ENCODE measurements at regions not wholly inside any gene's neighbourhood (a gene's known extent, or its start where the extent isn't known, plus 50 kb on each side); places are given as distances from the start of the nearest gene placed in this dataset.

DNA sequence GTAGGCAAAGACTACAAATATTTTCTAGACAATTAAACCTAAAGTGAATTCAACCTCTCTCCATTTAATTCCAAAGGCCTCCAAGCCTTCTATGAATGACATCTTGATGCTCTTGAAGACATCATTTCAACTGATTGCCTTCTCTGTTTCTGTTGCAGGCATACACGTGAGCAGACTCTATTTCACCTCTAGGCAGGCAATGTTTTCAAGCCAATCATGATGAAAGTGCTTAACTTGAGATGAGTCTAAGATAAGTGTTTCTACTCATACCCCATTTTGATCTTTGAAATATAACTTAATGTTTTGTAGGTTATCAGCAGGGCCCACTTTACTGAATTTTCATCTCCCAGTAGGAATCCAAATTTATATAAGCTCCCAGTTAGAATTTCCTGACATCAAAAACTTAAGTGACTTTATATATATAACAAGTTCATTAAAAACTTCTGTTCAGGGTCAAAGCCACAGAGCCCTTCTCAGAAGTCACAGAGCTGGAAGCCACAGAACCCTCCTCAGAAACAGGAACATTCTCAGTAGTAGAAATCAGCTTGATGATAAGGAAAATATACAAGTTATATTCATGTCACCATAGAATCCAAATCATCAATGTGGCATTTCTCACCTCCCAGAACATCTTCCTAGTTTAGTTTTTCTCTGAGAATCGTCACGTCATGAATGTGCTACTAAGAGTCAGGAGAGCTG is 108.5 kb downstream of the PHLDA1 start:
- no peaks in the 10 kb centered on the region for H3K36me3 ChIP-seq (ENCODE audit: control insufficient read depth in 2 of 3, insufficient read depth in 3 of 3, low read length in 3 of 3)
- intact Hi-C loops (cut with micrococcal nuclease), result loop anchor here in 1 of 2 donors (10.0 kb wide), 1 partner anchor 52 kb away; no protein-coding TSS in a partner anchor
- H3K4me1 Mint-ChIP-seq, result peaks cover 0 to 21% (median 0%) of the 10 kb centered on the region in 7 donors
- peak overlapping the region in 1 of 9 donors; percentile 69 for H3K27ac Mint-ChIP-seq
- no peaks in the 10 kb centered on the region for H3K4me1 ChIP-seq (ENCODE audit: control insufficient read depth in 2 of 2, insufficient read depth in 2 of 2, low read length in 2 of 2)
- peaks cover 0 to 33% (median 11%) of the 10 kb centered on the region in 11 donors for H3K9me3 Mint-ChIP-seq
- H3K27ac ChIP-seq (ENCODE audit: low read depth, low read length), result no peak overlapping the region
- H3K9me3 ChIP-seq (ENCODE audit: control insufficient read depth in 2 of 3, low read length in 3 of 3), result no peaks in the 10 kb centered on the region
- ATAC-seq (no peak), DNase-seq (no peak)
- H3K27me3 ChIP-seq (ENCODE audit: control insufficient read depth in 2 of 2, insufficient read depth in 2 of 2, low read length in 2 of 2), result no peaks in the 10 kb centered on the region
- H3K4me3 Mint-ChIP-seq, result peak overlapping the region in 1 of 10 donors; percentile 49
- ChIA-PET POLR2A (no interaction called here), CTCF (interaction anchor here (0.7 kb wide), 1 partner anchor 114 kb away, joined by 3 read pairs; no protein-coding TSS in a partner anchor)
- H3K4me3 ChIP-seq (ENCODE audit: low read length), result no peak overlapping the region
- peaks cover 0 to 5% (median 0%) of the 10 kb centered on the region in 5 donors for H3K27me3 Mint-ChIP-seq
- H3K36me3 Mint-ChIP-seq, result peaks cover 0 to 36% (median 6%) of the 10 kb centered on the region in 5 donors

DNA sequence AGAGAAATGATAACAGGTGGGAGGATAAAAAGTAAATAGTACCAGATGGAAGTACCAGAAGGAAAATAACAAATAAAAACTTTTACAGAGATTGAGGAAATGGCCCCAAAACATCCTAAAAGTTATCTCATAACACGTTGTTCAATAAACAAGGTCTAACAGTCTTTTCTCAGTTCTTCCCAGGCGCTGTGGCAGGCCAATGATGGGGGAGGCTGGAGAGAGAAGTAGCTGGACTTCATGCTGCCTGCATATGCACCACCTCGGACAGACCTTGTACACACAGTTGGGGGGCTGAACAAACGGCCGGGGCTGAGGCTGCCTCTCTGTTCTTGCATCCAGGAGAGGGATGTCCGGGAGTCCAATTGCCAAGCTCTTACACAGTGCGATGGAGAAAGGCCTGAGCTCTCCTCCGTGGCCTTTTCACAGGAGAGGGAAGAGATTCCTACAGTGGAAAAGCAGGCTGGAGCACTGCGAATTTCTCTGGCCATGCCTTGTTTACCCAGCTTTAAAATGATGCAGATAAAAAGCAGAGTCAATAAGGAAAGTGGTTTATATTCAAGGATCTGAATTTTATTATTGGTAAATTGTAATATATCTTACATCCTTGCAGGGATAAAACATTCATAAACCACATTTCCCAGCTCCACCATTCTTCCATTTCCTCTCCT is 109.8 kb downstream of the PHLDA1 start:
- peak overlapping the region in 2 of 9 donors; percentile 60 to 74 for H3K27ac Mint-ChIP-seq
- H3K27me3 ChIP-seq (ENCODE audit: control insufficient read depth in 2 of 2, insufficient read depth in 2 of 2, low read length in 2 of 2), result no peaks in the 10 kb centered on the region
- peaks cover 0 to 29% (median 0%) of the 10 kb centered on the region in 7 donors for H3K4me1 Mint-ChIP-seq
- no peak overlapping the region for H3K4me3 Mint-ChIP-seq
- H3K36me3 ChIP-seq (ENCODE audit: control insufficient read depth in 2 of 3, insufficient read depth in 3 of 3, low read length in 3 of 3), result no peaks in the 10 kb centered on the region
- intact Hi-C loops (cut with micrococcal nuclease), result loop anchor here in 1 of 2 donors (10.0 kb wide), 1 partner anchor 53 kb away; no protein-coding TSS in a partner anchor
- ATAC-seq (no peak), DNase-seq (no peak)
- CTCF ChIA-PET, result no interaction called here
- POLR2A ChIA-PET, result no interaction called here
- peaks cover 0 to 5% (median 0%) of the 10 kb centered on the region in 5 donors for H3K27me3 Mint-ChIP-seq
- H3K9me3 ChIP-seq (ENCODE audit: control insufficient read depth in 2 of 3, low read length in 3 of 3), result no peaks in the 10 kb centered on the region
- H3K4me1 ChIP-seq (ENCODE audit: control insufficient read depth in 2 of 2, insufficient read depth in 2 of 2, low read length in 2 of 2), result no peaks in the 10 kb centered on the region
- H3K27ac ChIP-seq (ENCODE audit: low read depth, low read length), result no peak overlapping the region
- H3K4me3 ChIP-seq (ENCODE audit: low read length), result no peak overlapping the region
- peaks cover 0 to 29% (median 11%) of the 10 kb centered on the region in 11 donors for H3K9me3 Mint-ChIP-seq
- peaks cover 0 to 34% (median 6%) of the 10 kb centered on the region in 5 donors for H3K36me3 Mint-ChIP-seq

DNA sequence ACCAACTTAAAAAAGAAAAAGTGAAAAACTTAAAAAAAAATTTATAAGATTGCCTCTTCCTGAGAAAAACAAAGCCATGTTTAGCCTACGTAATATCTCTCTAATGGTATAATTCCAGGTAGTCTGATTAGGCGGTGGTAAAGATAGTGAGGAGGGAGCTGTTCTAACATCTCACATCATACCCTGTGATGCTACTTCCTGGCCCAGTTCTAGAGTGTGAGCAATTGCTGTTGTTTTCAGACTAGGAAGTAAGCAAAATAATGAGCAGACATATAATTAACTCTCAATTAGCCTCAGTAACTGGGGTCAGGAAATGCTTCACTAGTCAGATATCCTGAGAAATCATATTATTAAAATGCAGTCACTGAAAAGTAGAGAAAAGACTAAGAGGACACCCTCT is 113.9 kb downstream of the PHLDA1 start:
- H3K4me3 Mint-ChIP-seq, result no peak overlapping the region
- Histone ChIP-seq H3K4me1 (ENCODE audit: control insufficient read depth in 2 of 2, insufficient read depth in 2 of 2, low read length in 2 of 2) (no peaks in the 10 kb centered on the region), H3K9me3 (ENCODE audit: control insufficient read depth in 2 of 3, low read length in 3 of 3) (no peaks in the 10 kb centered on the region), H3K4me3 (ENCODE audit: low read length) (no peak overlapping the region), H3K27me3 (ENCODE audit: control insufficient read depth in 2 of 2, insufficient read depth in 2 of 2, low read length in 2 of 2) (no peaks in the 10 kb centered on the region), H3K27ac (ENCODE audit: low read depth, low read length) (no peak overlapping the region), H3K36me3 (ENCODE audit: control insufficient read depth in 2 of 3, insufficient read depth in 3 of 3, low read length in 3 of 3) (no peaks in the 10 kb centered on the region)
- intact Hi-C loops (cut with micrococcal nuclease), result no loop called here
- H3K27me3 Mint-ChIP-seq, result peaks cover 0 to 5% (median 0%) of the 10 kb centered on the region in 5 donors
- peaks cover 0 to 3% (median 0%) of the 10 kb centered on the region in 11 donors for H3K9me3 Mint-ChIP-seq
- no peak for ATAC-seq
- H3K27ac Mint-ChIP-seq, result no peak overlapping the region
- DNase-seq, result no peak
- ChIA-PET CTCF (no interaction called here), POLR2A (no interaction called here)
- peaks cover 0 to 9% (median 0%) of the 10 kb centered on the region in 5 donors for H3K36me3 Mint-ChIP-seq
- H3K4me1 Mint-ChIP-seq, result peaks cover 0 to 26% (median 0%) of the 10 kb centered on the region in 7 donors

DNA sequence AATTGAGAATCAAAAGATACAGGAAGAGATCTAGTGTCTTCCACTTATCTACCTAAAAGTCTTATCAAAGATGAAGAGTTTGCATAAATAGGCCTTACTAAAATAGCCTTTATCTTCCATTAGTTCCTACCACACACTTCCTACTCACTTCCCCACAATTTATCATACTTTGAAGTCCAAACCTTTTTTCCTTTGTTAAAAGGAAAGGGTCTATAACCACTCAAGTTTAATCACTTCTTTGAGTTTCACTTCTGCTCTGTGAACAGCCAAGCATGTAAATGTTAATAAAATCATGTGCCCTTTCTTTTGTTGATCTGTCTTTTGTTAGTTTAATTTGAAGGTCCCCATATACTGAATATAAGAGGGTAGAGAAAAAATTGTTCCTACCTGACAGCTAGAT is 114.5 kb downstream of the PHLDA1 start:
- H3K4me1 Mint-ChIP-seq, result peaks cover 0 to 23% (median 0%) of the 10 kb centered on the region in 7 donors
- H3K4me3 Mint-ChIP-seq, result no peak overlapping the region
- H3K9me3 ChIP-seq (ENCODE audit: control insufficient read depth in 2 of 3, low read length in 3 of 3), result no peaks in the 10 kb centered on the region
- H3K27me3 Mint-ChIP-seq, result peaks cover 0 to 5% (median 0%) of the 10 kb centered on the region in 5 donors
- intact Hi-C loops (cut with micrococcal nuclease), result no loop called here
- no peaks in the 10 kb centered on the region for H3K27me3 ChIP-seq (ENCODE audit: control insufficient read depth in 2 of 2, insufficient read depth in 2 of 2, low read length in 2 of 2)
- H3K27ac ChIP-seq (ENCODE audit: low read depth, low read length), result no peak overlapping the region
- peaks cover 0 to 6% (median 0%) of the 10 kb centered on the region in 5 donors for H3K36me3 Mint-ChIP-seq
- ChIA-PET CTCF (no interaction called here), POLR2A (no interaction called here)
- peaks cover 0 to 3% (median 0%) of the 10 kb centered on the region in 11 donors for H3K9me3 Mint-ChIP-seq
- no peak overlapping the region for H3K4me3 ChIP-seq (ENCODE audit: low read length)
- H3K27ac Mint-ChIP-seq, result no peak overlapping the region
- DNase-seq (no peak), ATAC-seq (no peak)
- H3K4me1 ChIP-seq (ENCODE audit: control insufficient read depth in 2 of 2, insufficient read depth in 2 of 2, low read length in 2 of 2), result no peaks in the 10 kb centered on the region
- H3K36me3 ChIP-seq (ENCODE audit: control insufficient read depth in 2 of 3, insufficient read depth in 3 of 3, low read length in 3 of 3), result no peaks in the 10 kb centered on the region

DNA sequence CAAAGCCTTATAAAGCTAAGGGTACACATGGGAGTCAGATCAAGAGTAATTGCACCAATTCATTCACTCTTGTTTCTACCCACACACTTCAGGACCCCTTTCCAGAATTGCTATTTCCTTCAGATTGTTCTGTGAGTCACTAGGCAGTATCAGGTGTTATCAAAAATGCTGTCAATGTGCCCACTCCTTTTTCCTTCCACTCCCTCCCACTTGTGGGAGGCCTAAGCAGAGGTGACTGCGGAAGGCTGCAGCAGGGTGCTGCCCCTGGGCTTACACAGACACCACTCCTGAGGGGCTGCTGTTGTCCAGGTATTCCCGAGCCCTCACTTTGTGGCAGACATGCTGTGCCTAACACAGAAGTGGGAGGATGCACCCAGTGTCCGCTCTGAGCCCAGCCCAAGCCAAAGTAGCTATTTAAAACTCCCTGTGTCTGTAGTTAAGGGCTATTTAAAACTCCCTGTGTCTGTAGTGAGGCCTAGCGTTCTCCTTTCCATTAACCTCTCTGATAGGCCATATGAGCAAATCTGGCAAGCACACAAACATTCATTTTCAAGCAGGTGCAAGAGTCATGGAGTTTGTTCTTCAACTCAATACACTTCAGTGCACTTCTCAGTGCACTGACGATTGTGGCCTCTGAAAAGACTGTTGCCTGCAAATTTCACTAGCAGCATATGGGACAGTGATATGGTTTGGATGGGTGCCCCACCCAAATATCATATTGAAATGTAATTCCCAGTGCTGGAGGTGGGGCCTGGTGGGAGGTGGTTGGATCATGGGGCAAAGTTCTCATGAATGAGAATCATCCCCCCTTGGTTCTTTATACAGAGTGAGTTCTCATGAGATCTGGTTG is 117.8 kb downstream of the PHLDA1 start:
- peaks cover 0 to 4% (median 0%) of the 10 kb centered on the region in 5 donors for H3K27me3 Mint-ChIP-seq
- no peak overlapping the region for H3K4me3 Mint-ChIP-seq
- ATAC-seq (no peak), DNase-seq (peak in 1 of 9 donors; percentile 68)
- Histone ChIP-seq H3K27me3 (ENCODE audit: control insufficient read depth in 2 of 2, insufficient read depth in 2 of 2, low read length in 2 of 2) (no peaks in the 10 kb centered on the region), H3K27ac (ENCODE audit: low read depth, low read length) (no peak overlapping the region), H3K4me3 (ENCODE audit: low read length) (no peak overlapping the region), H3K9me3 (ENCODE audit: control insufficient read depth in 2 of 3, low read length in 3 of 3) (no peaks in the 10 kb centered on the region), H3K4me1 (ENCODE audit: control insufficient read depth in 2 of 2, insufficient read depth in 2 of 2, low read length in 2 of 2) (no peaks in the 10 kb centered on the region), H3K36me3 (ENCODE audit: control insufficient read depth in 2 of 3, insufficient read depth in 3 of 3, low read length in 3 of 3) (no peaks in the 10 kb centered on the region)
- no peaks in the 10 kb centered on the region for H3K9me3 Mint-ChIP-seq
- intact Hi-C loops (cut with micrococcal nuclease), result no loop called here
- peaks cover 0 to 17% (median 0%) of the 10 kb centered on the region in 7 donors for H3K4me1 Mint-ChIP-seq
- POLR2A ChIA-PET, result no interaction called here
- H3K27ac Mint-ChIP-seq, result no peak overlapping the region
- H3K36me3 Mint-ChIP-seq, result peaks cover 0 to 5% (median 0%) of the 10 kb centered on the region in 5 donors
- CTCF ChIA-PET, result no interaction called here

Measured in naive thymus-derived CD4-positive, alpha-beta T cell (primary cell).